ENCODE measurements at regions not wholly inside any gene's neighbourhood (a gene's known extent, or its start where the extent isn't known, plus 50 kb on each side); places are given as distances from the start of the nearest gene placed in this dataset.

DNA sequence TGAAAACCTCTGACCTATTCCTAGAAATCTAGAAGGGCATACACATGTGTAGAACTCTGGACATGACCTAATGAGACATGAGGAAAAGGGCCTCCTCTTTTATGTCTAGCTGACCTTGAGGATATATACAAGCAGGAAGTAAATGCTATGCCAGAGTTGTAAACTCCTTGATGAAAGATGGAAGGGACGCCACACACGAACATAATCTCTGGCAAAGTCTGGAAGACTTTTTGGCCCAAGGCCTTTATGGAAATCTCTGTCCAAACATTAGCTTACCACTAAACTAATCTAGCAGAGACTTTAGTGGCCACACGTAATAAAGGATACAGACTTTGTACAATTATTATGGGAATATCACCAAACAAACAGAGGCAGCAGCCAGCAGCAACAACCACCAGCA lies 138.1 kb upstream of the THSD7A start:
- TF ChIP-seq, protein P1, sequence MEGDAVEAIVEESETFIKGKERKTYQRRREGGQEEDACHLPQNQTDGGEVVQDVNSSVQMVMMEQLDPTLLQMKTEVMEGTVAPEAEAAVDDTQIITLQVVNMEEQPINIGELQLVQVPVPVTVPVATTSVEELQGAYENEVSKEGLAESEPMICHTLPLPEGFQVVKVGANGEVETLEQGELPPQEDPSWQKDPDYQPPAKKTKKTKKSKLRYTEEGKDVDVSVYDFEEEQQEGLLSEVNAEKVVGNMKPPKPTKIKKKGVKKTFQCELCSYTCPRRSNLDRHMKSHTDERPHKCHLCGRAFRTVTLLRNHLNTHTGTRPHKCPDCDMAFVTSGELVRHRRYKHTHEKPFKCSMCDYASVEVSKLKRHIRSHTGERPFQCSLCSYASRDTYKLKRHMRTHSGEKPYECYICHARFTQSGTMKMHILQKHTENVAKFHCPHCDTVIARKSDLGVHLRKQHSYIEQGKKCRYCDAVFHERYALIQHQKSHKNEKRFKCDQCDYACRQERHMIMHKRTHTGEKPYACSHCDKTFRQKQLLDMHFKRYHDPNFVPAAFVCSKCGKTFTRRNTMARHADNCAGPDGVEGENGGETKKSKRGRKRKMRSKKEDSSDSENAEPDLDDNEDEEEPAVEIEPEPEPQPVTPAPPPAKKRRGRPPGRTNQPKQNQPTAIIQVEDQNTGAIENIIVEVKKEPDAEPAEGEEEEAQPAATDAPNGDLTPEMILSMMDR (IDR thresholded peaks at IDR 0.05): no peak
- TF ChIP-seq EP300 (IDR thresholded peaks at IDR 0.05): no peak
- TF ChIP-seq POLR2AphosphoS5 (IDR thresholded peaks at IDR 0.05): no peak
- no peak for TF ChIP-seq POLR2A (IDR thresholded peaks at IDR 0.05)
